ENCODE measurements at regions not wholly inside any gene's neighbourhood (a gene's known extent, or its start where the extent isn't known, plus 50 kb on each side); places are given as distances from the start of the nearest gene placed in this dataset.
"Not testable (repeated sequence)": the region's sequence is repeated elsewhere in the genome, so short reads cannot be mapped to it uniquely, and the experiment has no call there.

DNA sequence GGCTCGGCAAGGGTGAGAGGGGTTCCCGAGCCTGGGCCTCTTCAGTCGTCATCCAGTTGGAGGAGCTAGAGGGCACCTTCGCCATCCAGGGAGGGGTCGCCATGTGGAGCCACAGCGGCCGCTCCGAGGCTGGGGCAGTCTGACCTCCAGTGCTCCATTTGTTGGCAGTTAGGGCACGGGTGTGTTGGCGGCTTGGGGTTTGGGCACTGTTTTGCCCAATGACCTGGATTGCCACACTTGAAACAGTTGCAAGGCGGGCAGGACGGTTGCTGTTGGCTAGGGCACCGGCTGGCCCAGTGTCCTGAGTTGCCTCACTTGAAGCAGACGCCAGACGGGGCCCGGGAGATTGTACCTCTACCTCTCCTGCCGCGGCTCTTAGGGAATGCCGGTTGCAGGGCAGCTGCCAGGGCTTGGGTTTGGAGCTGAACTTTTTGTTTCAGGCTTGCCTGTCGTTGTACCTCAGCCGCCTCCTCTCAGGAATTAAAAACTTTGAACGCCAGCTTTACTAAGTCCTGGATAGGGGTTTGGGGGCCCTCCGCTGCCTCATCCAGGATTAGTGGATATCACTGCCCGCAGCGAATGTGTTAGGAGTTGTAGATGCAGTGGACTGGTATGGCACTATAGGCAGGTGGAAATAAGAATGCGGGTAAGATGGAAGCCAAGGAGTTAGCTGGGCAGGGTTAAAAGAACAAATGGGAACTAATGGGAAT is 639.9 kb upstream of the DPP6 start:
- not testable (repeated sequence) for DNase-seq

DNA sequence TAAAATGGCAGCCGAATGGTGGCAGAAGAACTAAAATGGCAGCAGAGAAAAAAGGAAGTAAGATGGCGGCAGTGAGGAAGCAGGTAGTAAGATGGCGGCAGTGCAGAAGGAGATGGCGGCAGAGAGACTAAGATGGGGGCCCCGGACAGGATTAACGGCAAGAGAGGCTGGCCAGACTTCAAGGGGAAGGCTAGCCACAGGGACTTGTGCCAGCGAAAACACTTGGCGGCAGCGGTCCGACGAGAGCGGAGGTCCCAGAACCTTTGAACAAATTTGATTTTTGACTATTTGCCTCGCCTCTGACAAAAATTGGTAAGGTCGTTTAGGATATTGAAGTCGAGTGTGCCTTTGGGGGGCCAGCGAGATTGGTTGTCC is 639.4 kb upstream of the DPP6 start:
- DNase-seq, result not testable (repeated sequence)

DNA sequence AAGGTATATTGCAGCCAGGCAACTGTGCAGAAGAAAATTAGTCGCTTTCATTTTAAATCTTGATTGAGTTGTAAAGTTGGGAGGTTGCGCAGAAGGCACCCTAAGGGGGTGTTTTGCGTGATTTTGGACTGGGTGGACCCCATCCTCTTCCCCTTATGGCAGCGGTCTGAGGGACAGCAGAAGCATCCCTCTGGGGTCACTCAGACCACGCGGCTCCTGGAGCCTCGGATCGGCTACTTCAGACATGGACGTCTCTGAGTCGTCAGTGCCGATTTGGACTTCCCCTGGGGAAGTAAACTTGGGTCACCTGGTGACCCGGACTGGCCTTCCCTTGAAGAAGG is 639.0 kb upstream of the DPP6 start:
- DNase-seq, result no peak

- no peak for DNase-seq
Observed at GRCh38 chr7:153413540-153414287, 638.5 kb upstream of the DPP6 start.

DNA sequence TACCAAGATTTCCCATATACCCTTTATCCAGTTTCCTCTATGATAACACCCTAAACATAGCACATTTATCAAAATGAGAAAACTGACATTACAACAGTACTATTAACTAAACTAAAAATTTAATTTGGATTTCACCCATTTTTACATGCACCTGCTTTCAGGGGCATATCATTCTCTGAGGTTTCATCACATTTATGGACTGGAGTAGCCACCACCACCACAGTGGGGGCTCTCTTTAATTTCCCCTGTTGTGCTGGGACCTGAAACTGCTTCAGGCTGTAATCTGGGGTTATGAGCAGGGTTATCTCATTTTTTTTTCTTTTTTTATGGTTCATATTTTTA is 637.9 kb upstream of the DPP6 start:
- DNase-seq, result no peak

DNA sequence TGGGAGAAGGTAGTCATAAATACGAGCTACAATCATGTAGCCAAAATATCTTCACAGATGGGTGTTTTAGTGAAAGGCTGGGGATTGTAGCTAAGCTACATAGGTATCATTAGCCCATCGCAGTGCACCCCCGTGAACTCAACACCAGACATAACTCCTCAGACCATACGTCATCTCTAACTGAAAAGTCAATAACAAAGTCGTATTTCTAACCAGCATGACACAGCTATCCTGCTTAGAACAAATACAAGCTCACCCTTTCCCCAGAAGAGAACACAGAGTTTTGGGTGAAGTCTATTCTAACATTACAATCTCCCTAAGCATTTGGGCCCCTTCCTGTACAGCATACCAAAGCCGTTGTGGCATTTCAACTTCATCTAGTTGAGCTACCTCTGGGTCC is 636.6 kb upstream of the DPP6 start:
- no peak for DNase-seq

DNA sequence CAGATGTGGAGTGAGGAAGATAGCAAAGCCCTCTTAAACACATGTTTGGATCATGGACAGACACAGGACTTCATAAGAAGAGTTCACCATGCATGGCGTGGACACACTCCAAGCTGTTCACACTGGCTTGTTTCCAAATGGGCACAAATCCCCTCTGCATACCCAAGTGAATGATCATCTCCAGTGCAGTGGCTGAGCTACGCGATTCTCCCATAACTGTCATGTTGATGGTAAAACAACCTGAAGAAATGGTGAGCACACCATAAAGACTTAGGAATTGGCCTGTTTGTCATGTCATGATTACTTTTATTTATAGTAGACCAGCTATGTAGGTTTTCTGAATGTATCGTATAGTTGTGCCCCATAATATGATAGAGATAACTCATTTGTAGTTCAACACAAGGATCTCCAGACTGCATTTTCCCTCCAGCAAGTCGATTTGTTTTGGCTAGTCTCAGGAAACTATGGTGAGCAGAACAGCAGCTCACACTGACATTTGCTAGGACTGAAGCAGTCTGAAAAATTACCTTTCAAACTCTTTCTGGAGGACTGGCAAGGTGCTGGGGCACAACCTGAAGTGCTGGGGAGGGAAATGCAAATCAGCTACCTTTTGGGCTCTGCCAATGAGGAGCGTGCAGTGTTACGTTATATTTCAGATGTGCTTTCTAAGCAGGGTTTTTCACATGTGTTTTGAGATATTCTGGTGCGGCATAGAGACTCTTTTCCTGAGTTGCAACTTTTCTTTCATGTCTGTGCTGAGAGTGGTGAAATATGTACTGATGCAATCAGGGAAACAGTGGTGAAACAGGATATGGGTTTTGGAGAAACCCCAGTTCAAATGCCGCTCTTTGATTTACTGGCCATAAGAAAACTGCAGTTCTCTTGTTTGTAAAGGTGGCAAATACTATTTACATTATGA is 629.6 kb upstream of the DPP6 start:
- no peak for DNase-seq

DNA sequence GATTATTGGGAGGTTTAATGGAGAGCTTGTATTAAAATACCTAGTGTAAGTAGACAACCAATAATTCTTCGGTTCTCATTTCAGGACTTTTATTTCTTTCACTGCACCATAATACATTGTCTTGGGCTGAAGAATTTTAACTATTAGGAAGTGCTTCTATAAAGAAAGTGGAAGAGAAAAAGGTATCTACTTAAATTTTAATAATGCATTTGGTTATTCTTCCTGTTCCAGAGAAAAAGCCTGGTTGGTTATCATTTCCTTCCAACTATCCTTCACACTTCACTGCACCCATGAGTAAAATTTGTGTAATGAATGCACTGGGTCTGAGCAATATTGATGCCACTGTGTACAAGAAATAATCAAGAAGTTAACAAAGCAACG is 629.0 kb upstream of the DPP6 start:
- no peak for DNase-seq

- no peak for DNase-seq
Observed at GRCh38 chr7:153430931-153431330, 621.3 kb upstream of the DPP6 start.

GRCh38 chr7:153432063-153432462 is 620.1 kb upstream of the DPP6 start:
- DNase-seq, result no peak

DNA sequence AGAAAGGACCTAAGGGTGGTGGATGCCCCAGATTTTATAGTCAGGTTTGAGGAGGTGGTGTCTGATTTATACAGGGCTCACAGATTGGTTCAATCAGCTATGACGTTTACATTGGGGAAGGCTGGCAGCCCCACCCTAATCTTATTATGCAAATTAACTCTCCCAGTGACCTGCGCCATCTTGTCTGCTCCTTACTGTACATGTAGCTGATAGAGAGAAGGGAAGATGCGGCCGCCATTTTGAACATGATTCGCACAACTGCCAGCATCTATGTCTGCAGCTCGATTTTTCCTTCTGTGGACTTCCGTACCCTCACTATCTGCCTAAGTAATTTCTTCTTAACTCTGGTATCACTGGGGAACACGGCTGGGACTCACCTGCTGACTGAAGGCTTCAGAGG is 619.0 kb upstream of the DPP6 start:
- DNase-seq, result no peak

DNA sequence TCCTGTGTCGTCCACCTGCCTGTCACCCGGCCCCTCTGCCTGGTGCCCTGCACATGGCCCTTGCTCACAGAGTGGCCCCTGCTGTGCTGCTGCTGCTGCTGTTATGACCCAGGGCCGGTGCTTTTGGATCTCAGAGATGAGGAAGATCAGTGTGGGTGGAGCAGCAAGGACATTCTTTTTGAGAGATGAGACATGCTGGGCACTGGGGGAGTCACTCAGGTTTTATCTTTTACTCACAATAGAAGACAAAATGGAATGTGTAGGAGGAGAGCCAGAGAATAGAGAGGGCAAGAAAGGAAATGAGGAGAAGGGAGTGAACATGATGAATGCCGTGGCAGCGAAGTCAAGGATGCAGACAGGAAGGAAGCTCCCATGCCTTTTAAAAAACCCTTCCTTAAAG is 611.5 kb upstream of the DPP6 start:
- DNase-seq, result no peak

- no peak for DNase-seq
Observed at GRCh38 chr7:153443032-153443701, 609.0 kb upstream of the DPP6 start.

- no peak for DNase-seq
Observed at GRCh38 chr7:153444641-153445040, 607.6 kb upstream of the DPP6 start.

DNA sequence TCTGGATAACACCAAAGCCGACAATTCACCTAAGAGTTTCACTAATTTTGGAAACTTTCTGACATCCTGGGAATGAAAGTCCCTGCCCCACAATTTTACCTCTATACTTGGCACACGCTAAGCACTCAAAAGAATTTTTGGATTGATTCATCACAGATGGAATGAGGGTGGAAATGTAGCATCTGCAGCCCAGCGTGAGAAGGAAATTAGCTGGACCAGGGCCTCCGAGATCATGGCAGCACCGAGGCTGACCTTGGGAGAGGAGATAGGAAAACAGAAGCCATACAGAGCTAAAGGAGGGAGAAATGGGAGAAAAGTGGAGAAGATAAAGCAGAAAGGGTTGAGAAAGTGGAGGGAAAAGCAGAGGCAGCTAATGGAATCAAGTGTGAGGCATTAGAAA is 606.6 kb upstream of the DPP6 start:
- DNase-seq, result no peak

GRCh38 chr7:153446490-153446889 is 605.7 kb upstream of the DPP6 start:
- DNase-seq, result no peak

DNA sequence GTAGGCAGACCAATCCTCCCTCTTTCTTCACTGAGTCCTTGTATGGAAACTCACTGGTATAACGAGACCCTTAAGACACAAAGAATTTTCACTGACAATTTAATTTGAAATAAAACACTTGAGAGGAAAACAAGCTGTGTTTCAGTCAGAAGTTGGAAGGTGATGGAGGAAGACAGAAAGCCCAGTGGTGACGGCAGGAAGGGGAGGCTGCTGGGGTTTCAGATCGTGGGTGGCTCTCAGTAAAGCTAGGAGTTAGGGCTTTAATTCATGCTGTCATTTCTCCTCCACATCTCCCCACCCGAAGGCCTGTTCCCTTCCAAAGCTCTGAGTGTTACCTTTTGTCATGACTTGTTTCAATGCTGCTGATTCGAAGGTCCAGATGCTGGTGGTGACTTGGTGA is 605.2 kb upstream of the DPP6 start:
- no peak for DNase-seq

DNA sequence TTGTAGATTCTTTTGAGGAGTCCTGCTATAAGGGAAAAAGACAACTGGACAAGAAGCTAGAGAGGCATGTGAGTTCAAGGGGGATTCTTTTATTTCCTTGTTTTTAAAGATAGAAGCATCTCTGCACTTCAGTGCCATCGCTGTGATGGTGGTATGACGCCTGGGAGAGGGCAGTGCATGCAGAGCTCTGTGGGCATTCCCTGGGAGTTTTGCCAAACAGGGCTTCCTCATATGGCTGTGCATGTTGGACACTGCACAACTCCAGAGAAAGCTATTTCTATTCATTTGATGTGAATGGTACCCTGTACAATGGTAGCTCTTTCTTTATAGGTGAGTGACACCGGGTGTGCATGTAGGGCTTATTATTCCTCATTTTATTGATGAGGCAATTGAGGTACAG is 599.5 kb upstream of the DPP6 start:
- no peak for DNase-seq

DNA sequence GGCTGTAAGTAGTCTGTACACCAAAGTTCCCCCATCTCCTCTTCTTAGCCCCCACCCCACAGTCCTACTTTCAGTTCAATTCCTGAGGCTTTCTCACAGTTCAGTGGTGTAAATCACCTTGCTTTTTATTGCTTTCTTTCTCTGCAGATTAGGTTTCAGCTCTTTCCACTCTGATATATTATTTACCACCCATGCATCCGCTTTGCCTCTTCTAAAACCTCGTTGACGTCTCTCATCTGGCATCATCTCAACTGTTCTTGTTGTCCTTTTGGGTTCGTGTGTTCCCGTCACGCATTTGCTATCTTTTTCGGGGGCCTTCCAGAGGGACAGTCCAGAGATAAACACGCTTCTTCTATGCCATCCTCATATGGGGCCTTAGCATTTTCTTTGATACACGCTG is 597.9 kb upstream of the DPP6 start:
- no peak for DNase-seq

- peak; percentile 19 for DNase-seq
Observed at GRCh38 chr7:153457746-153458145, 594.5 kb upstream of the DPP6 start.

DNA sequence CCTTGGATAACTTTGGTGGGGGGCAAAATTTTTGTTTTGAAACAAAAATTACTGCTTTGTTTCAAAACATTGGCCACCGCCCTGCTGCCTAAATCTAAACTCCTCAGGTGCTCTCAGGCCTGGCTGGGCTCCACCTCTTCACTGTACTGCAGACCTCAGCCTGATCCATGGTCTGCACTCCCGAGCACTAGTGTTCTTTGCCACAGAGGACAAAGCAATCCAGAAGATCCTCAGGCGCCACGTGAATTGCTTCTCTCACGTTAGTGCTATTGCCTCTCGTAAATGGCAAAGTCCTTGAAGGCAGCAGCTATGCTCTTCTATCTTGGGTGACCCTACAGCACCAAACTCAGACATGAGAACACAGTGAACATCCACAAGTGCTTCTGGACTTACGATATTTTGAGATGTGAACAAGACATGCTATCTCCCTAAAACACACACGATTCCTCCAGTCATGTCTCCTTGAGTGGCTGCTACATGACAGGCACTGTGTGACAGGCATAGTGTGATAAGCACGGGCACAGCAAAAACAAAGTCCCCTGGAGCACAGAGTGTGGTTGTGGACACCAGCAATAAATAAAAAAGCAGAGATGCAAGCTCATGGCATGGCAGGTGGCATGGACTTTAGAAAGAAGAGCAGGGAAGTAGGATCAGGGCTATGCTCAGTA is 582.1 kb upstream of the DPP6 start:
- no peak for DNase-seq

DNA sequence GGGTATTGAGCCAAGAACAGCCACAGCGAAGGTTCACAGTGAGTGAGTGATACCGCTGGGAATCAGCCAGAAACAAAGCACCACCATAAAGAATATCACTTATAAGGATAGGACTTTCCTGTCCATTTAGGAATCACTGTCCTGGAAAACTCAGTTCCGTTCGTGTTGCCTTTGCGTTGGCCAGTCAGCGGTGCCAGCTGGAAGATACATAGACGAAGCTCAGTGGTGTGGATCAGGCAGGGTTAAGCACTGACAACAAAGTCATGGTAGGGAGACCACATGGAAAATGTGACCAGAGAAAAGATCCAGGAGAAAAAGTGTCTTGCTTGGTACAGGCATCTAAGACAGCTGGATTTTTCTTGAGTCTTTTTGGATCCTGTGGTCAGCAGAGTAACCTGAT is 579.7 kb upstream of the DPP6 start:
- no peak for DNase-seq

DNA sequence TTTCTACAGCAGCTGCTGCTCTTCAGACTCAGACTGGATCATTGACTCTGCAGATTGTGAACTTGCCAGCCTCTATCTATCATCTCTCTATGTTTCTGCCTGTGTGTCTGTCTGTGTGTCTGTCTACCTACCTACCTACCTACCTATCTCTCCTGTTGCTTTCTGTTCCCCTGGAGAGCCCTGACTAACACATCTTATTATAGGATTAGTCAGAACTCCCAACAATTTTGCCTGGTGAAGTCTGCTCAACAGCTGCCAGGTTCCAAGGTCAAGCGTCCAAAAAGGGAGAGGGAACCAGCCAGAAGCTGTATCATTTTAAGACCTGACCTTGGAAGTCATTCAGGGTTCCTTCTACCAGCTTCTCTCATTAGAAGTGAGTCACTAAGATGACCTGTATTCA is 579.0 kb upstream of the DPP6 start:
- DNase-seq, result no peak

All from NCI-H1092 (cell line).